HG02870 (cell line): ENCODE measurements at regions not wholly inside any gene's neighbourhood (a gene's known extent, or its start where the extent isn't known, plus 50 kb on each side); places are given as distances from the start of the nearest gene placed in this dataset.
"Not testable (repeated sequence)": the region's sequence is repeated elsewhere in the genome, so short reads cannot be mapped to it uniquely, and the experiment has no call there.

ENCODE experiments used
- ATAC-seq: cut with Tn5 transposase; IDR thresholded peaks from one replicate; pipeline ENCODE4 v1.9.1; 2021; ENCODE audit warnings: mild to moderate bottlenecking, moderate library complexity; ENCODE audit not compliant: unreplicated experiment

DNA sequence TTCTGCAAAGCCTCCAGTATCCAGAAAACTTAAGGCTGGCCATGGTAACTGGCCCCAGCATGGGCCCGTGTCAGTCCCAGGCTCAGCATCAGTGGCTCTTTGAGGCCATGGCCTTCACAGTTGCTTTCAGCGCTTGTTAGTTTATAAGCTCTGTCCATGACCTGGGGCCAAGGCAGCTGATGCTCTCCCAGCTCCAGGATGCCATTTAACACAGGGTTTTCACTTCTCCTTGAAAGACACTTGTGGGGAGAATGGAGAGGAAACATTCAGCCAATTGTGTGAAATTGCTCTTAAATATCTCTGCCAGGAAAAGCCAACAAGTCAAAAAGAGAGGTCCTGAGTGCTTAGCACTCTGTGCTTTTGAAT, 321.3 kb downstream of the FOXO1 start:
- ATAC-seq, result no peak

DNA sequence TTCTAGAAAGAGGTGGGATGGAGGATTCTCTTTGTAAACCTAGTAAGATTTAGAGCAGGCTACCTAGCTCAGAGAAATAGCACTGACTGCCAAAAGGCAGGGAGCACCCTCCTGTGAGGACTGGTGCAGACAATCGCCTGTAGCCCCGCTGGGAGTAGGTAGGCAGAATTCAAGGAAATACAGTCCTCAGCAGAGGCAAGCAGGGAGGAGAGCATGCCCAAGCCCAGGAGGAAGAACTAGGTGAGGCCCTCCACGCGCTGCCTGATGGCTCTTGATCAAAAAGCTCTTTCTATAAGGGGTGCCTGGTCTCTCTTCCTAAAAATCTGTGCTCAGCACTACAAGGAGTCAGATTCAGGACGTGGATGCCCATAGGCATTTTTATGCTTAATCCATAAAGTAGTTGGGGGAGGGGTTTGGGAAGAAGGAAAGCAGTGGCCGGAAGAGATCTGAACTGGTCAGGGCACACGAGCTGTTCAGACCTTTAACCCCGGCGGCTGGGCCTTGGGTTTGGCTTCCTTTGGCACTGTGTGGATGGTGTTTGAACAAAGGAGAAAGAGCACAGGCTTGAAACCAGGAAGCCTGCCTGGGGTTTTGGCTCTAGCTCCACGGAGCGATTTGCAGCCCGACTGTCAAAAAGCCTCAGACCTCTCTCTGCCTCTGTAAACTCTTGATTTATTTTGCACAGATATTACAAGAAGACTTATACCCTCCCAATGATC, 320.6 kb downstream of the FOXO1 start:
- ATAC-seq, result no peak

DNA sequence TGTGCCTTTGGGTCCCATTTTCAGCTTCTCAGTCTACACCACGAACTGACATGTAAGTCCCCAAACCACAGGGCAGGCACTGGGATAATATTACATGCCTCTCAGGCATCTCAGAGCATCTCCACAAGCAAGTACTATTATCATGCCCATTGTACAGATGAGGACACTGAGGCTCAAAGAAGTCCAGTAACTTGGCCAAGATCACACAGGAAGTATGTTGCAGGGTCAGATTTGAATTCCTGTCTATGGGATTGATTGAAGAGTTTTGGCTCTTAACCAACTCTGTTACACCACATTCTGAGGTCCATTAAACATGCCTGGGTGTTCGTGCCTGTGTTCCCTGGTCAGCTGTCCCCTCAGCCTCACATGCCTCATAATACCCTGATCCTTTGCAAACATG, 319.8 kb downstream of the FOXO1 start:
- ATAC-seq, result no peak

DNA sequence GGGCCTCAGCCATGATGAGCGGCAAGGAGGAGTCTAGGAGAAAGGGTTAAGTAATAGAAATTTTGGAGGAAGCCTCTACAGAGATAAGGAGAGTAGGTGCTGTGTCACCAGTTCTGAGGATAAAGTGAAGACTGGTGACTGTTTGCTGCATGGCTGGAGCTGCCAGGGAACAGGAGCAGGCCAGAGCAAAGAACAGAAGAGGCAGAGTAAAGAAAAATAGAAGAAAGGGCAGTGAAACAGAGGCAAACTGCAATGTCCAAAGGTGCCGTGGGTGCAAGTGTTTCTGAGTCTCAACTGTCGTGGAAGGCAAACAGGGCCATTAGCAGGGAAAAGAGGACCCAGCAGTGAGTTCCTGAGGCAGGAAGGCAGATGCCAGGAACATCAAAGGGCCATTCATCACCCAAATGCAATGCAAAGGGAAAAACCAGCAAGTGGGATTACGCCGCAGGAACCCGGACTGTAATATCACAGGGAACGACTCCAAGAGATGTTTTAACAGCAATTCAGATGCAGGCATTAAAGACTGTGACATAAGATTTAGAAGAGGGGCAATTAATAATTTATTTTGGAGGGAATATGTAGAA, 318.3 kb downstream of the FOXO1 start:
- no peak for ATAC-seq

DNA sequence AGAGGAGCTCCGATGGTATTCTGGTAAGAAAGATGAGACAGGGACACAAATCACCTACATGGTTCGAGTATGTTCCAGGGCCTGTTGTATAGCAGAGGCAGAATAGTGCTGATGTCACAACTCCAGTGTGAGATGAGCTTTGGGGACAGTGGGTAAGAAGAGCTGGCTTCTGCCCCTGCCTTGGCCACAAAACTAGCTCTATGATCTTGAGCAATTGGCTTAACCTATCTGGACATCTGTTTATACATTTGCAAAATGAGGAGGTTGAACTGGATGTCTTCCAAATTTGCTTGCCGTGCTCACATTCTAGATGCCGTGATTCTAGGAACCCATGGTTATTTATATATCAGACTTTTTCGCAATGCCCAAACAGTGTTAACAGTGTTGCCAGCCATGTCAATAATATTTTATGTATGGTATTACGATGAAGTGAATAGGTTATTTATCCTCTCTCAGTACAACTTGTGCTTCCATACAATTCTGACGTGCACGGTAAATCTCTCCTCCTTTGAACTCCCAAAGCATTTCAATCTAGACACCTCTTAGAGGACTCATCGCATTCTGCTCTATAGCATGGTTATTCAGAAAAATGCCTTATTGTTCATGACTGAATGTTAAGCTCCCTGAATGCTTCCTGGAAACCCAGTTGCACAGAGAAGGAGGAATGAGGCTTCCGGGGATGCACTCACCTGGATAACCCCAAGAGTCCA, 316.0 kb downstream of the FOXO1 start:
- no peak for ATAC-seq

DNA sequence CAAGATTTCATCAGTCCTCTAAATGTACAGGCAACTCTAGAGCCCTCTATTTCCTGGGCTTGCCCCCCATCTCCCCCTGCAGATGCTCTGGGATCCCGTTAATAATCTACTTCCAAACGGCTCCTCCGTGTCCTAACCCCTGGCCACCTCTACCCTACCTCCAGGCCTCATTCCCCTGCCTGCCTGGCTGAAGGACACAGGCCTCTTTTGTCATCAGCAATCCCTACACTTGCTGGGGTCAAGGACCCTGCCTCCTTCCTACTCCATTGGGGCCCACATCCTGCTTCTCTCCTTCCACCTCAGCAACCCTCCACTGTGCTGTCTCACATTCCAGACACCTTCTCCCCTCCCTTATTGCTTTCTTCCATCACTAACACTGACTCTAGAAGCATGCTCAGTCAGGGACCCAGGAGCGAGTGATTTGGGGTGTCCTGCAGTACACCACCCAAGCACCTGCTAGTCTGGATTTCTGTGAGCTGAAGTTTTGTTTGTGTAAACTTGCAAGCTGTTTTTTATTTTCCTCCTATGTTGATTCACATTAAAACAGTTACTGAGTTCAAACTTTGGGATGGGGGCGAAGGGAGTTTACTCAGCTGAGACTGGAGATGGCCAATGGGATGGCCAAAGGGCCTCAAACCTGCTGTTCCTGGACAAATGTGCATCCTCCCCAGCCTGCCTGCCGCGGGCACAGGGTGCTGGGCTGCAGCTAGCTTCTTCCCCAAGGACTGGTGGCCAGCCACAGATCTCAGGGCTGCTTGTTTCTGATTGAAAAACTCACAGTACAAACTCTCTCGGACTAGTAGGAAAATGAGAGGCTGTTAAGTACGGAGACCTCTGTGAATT, 314.7 kb downstream of the FOXO1 start:
- ATAC-seq, result no peak

DNA sequence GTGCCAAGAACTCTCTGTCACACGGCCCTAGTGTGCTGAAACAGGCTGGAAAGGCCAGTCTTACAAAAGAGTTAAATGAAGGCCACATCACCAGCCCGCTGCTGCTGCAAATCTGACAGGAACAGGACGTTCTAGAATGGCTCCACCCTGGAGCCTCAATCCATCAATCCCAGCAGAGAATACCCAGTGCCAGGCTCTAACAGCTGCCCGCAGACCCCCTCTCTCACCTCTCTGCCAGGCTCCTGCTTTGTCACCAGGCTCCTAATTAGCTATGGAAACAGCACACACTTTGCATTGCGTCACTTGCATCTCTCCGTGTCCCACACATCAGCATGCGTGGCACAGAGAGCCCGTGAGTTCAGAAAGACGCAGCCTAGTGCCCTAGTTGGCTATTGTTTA, 314.1 kb downstream of the FOXO1 start:
- ATAC-seq, result no peak

DNA sequence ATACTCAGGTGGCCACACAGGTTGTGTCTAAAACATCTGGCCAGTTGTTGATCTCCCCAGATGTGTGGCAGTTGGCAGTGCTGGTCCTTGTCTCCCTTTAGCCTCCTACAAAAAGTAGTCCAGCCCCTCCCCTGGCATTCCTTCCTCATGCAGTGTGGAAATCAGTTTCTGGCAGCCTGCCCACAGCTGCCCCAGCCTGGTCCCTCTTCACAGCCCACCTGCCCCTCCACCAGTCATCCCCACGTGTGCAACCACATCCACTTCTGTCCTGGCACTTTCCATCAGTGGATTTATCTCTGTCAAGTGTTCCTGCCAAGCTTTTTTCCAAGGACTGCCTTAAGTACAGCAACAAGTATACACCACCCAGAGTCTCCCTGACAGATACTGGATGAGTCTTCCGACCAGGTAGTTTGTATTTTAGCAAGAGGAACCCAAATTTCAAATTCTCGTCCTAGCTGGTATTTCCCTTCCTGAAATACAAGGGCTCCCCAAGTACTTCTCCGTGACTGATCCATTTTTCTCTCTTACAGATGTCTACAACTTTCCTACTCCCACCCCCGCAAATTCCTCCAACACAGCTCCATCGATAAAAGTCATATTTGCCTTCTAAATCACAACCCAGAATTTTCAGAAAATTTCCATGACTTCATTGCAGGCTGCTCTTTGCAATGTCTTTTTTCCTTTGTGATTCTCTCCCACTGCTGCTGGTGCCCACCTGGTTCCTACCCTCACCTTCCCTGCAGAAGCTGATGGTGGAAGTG, 313.5 kb downstream of the FOXO1 start:
- ATAC-seq, result no peak

DNA sequence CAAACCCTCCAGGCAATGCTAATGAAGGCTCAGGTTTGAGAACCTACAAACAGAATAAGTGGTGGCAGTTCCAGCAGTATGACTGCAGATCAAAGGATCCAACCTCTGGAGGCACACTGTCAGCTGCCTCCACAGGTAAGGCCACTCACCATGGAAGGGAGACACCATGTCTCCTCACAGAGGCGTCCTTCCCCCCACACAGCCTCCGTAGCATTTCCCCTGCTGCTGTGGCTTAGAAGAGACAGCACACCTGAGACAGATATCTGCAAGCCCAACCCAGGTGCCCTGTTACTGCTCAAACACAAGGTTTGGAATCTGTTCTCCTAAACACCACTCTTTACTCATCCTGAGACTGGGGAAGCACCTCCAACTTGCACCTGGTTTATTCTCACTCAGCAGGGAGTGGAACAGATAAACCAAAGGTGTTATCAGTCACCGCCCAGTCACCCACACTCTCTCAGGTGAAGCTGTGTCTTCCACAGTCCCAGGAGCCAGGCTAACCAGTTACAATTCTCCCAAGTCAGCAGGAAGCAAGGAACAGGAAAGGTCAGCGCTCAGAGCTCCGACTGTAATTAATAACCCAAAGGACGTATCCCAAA, 311.2 kb downstream of the FOXO1 start:
- ATAC-seq, result no peak

DNA sequence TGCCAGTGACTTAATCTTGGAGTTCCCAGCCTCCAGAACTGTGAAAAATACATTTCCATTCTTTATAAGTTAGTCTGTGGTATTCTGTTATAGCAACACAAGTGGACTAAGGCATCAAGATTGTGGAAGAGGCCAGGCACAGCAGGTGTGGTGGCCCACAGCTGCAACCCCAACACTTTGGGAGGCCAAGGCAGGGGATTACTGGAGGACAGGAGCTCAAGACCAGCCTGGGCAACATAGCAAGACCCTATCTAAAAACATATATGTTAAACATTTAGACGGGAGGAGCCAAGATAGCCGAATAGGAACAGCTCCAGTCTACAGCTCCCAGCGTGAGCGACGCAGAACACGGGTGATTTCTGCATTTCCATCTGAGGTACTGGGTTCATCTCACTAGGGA, 310.4 kb downstream of the FOXO1 start:
- ATAC-seq, result no peak

DNA sequence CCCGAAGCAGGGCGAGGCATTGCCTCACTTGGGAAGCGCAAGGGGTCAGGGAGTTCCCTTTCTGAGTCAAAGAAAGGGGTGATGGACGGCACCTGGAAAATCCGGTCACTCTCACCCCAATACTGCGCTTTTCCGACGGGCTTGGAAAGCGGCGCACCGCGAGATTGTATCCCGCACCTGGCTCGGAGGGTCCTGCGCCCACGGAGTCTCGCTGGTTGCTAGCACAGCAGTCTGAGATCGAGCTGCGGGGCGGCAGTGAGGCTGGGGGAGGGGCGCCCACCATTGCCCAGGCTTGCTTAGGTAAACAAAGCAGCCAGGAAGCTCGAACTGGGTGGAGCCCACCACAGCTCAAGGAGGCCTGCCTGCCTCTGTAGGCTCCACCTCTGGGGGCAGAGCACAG, 310.0 kb downstream of the FOXO1 start:
- ATAC-seq, result not testable (repeated sequence)

DNA sequence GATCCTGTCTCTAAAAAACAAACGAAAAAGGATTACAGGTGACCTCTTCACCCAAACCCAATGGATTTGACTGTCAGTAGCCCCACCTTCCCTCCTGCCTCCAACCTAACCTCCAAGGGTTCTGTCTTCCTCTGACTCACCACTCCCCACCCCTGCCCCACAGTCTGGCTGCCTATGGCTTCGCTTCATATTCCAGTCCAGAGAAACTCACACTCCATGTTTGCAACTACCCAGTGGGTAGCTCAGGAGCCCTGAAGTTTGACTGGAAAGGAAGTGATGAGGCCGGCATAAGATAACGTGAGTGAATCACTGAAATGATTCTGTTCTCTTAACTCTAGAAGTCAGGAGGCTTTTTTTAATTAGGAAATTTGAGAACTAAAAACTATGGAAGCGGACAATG, 303.9 kb downstream of the FOXO1 start:
- no peak for ATAC-seq

DNA sequence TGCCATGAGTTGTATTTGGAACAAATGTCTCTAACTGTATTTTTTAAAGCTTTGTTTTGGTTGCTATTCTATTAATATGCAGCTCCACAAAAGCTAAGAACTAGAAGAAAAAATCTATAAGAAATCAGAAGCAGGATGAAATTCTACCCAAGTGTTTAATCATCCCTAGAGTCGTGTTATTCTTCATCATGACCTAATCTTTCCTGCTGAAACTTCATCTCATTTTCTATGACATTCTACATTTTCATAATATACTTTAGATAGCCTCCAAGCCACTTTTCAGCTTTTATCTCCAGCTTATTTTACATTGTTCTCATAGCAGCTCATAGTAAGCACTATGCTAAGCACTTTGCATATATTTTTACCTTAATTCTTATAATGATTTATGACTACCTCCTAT, 302.8 kb downstream of the FOXO1 start:
- ATAC-seq, result no peak

DNA sequence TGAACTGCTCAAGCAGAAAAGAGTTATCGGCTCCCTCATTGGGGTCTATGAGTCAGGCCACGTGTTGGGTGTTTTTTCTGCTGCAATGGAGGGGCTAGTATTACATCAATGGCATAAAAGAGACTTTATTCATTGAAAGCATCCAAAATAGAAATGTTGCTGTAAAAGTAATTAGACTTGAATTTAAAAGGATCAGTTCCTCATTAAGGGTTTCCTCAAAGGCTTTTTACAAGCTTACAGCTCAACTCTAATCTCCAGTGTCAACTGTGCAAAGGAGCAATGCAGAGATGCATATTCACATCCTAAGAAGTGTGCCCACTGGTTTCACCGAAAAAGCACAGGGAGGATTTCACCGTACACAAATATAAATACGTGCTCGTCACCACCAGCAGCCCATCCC, 300.3 kb downstream of the FOXO1 start:
- no peak for ATAC-seq

DNA sequence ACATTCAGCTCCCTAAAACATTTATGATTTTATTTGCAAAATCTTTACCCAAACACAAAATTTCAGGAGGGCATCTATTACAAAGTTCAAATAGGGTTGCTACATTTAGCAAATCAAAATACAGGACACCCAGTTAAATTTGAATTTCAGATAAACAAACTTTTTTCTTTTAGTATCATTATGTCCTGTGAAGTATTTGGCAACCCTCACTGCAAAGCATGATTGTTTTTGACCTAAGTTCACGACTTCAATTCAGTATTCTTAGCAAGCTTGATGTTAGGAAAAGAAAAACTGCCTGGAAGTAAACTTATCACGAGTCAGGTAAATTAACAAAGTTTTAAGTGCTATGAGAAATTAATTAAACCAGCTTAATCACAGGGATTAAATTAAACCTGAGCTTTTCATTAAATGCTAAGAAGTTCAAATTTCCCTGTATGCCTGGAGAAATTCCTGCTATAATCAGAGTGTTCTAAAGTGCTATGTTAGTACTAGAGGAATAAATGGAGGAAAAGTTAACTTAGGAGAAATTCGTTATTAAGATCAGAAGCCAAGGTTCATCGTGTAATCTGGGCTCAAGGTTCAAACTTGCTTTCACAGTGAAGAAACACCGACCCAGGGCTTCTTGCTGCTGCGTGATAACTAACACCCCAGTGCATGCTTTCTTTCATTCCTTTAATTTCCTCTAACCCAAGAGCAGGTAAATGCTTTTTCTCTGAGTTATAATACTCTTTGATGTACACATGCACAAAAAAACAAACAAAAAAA, 298.1 kb downstream of the FOXO1 start:
- no peak for ATAC-seq

DNA sequence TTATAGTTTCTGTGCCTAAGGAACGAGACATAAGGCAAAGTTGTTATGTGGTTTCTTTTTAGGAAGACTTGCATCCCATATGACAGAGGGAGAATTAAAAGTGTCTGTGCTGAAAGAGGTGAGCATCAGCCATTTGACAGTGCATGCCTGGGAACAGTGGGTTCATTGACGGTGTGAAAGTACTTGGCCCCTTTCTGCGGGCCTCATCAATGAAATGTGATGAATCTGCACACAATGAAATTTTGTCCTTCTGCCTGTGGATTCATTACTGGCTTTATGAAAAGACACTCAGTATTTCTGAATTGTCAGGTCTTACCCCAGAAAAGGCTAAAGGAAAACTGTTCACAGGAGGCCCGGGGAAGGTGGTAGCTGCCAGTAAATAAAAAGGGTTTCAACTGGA, 295.8 kb downstream of the FOXO1 start:
- ATAC-seq, result no peak

DNA sequence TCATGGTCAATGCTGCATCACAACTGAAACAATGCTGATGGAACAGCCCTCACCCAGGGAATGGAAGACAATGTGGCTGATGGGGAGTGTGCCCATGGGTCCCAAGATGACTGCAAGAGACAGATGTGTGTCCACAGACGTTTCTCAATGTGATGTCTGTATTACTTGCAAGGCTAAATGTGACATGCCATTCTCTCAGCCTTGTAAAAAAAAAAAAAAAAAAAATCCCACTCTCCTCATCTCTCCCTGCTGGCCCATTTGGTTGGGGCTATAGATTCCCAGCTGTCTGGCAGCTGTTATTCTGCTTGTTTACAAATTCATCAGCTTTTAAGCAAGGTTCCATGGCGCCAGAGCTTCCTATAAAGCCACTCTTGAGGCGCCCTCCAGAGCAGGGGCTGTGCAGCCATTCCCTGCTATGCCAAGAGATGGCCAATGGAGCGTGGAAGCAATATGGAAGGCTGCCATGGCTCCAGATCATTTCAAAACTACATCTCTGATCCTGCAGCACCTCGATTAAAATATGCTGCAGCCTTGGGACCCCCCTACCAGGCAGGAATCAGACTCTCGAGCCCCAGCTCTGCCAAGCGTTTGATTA, 294.8 kb downstream of the FOXO1 start:
- no peak for ATAC-seq

DNA sequence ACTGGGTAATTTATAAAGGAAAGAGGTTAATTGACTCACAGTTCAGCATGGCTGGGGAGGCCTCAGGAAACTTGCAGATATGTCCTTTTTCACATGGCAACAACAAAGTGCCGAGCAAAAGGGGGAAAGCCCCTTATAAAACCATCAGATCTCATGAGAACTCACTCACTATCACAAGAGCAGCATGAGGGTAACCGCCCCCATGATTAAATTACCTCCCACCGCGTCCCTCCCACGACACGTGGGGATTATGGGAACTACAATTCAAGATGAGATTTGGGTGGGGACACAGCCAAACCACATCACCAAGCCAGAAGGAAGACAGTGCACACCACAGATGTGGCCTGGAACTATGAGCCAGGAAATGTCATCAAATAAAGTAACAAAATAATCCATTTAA, 292.8 kb downstream of the FOXO1 start:
- not testable (repeated sequence) for ATAC-seq

DNA sequence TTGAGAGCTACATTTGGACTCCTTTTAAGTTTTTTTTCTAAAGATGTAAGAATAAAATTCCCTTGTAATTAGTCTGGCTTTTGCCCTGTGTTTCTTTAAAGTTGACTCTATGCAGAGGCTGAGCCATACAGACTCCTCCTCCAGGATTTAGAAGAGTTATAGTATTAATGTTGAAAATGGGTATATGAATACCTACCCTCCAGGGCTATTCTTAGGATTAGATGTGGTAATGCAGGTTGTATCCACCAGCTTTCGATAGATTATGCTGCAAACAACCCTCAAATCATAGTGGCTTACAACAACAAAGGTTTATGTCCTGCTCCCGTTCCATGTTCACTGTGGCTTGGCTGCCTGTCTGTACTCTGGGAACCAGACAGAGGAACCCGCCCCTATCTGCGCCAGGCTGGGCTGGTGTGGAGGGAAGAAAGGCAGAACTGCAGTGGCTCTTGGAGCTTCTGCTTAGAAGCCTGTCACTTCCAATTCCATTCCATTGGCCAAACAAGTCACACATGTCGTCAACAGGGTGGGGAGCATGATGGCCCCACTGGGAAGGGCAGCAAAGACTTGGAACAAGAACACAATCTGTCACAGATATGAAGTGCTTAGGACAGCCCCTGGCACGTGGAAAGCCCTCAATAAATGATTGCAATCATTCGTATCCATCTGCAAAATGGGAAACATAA, 290.8 kb downstream of the FOXO1 start:
- ATAC-seq, result no peak
